Mammary epithelial cell (primary cell): ENCODE measurements at regions not wholly inside any gene's neighbourhood (a gene's known extent, or its start where the extent isn't known, plus 50 kb on each side); places are given as distances from the start of the nearest gene placed in this dataset.

ENCODE experiments used
- EZH2 ChIP-seq: IDR thresholded peaks from 2 replicates; pipeline ENCODE4 v1.6.1; 2012; ENCODE audit warnings: low read length, inconsistent platforms, borderline replicate concordance
- TF ChIP-seq, protein P1 (sequence below), 2 donors: IDR thresholded peaks in 1 of 2; conservative IDR thresholded peaks in 1 of 2; 2 replicates each; pipeline ENCODE4 v1.5.1; 2011 to 2012; ENCODE audit warnings: inconsistent platforms in 2 of 2, low read length in 2 of 2, mild to moderate bottlenecking in 2 of 2, control low read depth in 1 of 2, low read depth in 1 of 2; ENCODE audit not compliant: insufficient read depth in 1 of 2; ENCODE audit errors: extremely low read depth in 1 of 2

DNA sequence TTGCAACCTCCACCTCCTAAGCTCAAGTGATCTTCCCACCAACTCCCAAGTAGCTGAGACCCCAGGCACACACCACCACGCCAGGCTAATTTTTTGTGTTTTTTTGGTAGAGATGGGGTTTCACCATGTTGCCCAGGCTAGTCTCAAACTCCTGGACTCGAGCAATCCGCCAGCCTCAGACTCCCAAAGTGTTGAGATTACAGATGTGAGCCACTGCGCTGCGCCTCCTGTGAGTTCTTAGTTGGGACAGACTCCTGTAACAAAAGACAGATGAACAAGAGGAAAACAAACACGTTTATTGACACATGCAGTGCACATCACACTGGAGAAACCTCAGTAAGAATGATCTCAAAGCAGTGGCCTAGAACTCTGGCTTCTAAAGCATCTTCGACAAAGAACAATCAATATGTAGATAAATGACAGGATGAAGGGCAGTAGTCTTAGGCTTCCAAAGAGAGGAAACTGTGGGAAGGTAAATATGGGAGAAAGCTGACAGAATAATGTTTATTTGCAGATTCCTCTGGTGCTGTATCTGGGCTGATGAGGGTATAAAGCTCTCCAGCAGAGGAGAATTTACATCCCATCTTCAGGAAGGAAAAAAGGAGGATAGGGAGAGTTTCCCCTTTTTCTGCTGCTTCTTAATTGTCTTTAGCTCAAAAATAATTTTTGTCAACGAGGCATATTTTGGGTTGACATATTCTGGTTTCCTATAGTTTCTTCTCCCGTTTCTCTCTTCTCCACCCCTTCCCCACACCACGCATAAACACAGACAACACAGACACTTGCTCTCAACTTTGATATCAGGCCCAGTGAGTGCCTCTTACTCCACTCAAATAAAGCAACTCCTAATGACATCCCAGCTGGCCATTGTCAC is 84.7 kb upstream of the TNFAIP3 start:
- TF ChIP-seq EZH2 = no peak
- TF ChIP-seq, protein P1, sequence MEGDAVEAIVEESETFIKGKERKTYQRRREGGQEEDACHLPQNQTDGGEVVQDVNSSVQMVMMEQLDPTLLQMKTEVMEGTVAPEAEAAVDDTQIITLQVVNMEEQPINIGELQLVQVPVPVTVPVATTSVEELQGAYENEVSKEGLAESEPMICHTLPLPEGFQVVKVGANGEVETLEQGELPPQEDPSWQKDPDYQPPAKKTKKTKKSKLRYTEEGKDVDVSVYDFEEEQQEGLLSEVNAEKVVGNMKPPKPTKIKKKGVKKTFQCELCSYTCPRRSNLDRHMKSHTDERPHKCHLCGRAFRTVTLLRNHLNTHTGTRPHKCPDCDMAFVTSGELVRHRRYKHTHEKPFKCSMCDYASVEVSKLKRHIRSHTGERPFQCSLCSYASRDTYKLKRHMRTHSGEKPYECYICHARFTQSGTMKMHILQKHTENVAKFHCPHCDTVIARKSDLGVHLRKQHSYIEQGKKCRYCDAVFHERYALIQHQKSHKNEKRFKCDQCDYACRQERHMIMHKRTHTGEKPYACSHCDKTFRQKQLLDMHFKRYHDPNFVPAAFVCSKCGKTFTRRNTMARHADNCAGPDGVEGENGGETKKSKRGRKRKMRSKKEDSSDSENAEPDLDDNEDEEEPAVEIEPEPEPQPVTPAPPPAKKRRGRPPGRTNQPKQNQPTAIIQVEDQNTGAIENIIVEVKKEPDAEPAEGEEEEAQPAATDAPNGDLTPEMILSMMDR (conservative IDR thresholded peaks at IDR 0.05 in 1 of 2, IDR thresholded peaks at IDR 0.05 in 1 of 2; ENCODE audit: extremely low read depth in 1 of 2, insufficient read depth in 1 of 2, low read depth in 1 of 2, low read length in 2 of 2) = no peak
